ENCODE measurements at regions not wholly inside any gene's neighbourhood (a gene's known extent, or its start where the extent isn't known, plus 50 kb on each side); places are given as distances from the start of the nearest gene placed in this dataset.

DNA sequence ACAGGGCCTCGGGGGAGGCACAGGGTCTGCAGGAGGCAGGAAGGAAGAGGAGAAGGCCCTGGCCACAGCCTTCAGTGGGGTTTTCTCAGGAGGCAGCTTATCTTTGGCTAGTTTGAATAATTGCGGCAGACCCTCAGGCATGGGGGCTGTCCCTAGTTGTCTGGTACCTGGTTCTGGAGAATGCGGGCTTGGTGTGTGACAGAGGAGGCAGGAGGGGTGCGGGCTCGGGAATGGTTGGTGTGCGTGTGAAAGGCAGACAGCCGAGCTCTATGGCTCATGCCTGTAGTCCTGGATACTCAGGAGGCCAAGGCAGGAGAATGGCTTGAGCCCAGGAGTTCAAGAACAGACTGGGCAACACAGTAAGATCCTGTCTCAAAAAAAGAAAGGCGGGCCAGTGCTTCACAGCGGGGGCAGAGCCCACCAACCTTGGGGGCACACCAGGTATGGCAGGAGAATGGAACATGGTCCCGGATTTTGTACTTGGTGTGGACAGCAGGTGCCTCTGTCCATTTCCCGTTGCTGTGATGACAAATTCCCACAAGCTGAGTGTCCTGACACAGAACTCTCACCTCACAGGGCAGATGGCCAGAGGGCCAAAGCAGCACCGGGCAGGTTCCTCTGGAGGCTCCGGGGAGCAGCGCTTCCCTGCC is 640.6 kb downstream of the TBC1D22A start:
- TF ChIP-seq, protein P1, sequence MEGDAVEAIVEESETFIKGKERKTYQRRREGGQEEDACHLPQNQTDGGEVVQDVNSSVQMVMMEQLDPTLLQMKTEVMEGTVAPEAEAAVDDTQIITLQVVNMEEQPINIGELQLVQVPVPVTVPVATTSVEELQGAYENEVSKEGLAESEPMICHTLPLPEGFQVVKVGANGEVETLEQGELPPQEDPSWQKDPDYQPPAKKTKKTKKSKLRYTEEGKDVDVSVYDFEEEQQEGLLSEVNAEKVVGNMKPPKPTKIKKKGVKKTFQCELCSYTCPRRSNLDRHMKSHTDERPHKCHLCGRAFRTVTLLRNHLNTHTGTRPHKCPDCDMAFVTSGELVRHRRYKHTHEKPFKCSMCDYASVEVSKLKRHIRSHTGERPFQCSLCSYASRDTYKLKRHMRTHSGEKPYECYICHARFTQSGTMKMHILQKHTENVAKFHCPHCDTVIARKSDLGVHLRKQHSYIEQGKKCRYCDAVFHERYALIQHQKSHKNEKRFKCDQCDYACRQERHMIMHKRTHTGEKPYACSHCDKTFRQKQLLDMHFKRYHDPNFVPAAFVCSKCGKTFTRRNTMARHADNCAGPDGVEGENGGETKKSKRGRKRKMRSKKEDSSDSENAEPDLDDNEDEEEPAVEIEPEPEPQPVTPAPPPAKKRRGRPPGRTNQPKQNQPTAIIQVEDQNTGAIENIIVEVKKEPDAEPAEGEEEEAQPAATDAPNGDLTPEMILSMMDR (IDR thresholded peaks at IDR 0.05): no peak
- no peak for TF ChIP-seq POLR2A (IDR thresholded peaks at IDR 0.05)

Data from esophagus squamous epithelium (tissue), 4 donors.